HepG2 (cell line): ENCODE measurements at regions not wholly inside any gene's neighbourhood (a gene's known extent, or its start where the extent isn't known, plus 50 kb on each side); places are given as distances from the start of the nearest gene placed in this dataset.

ENCODE experiments used
- CTCF ChIP-seq: sonication (generic); formaldehyde crosslinking; IDR thresholded peaks from 2 replicates; pipeline ENCODE4 v1.5.0; 2020; ENCODE audit warnings: mild to moderate bottlenecking, missing genetic modification reagents, moderate library complexity
- EZH2 ChIP-seq: conservative IDR thresholded peaks from 2 replicates; pipeline ENCODE4 v1.6.1; 2012; ENCODE audit warnings: mild to moderate bottlenecking, low read depth, low read length, moderate library complexity
- HDAC6 ChIP-seq: fragments of 200-600 bp; sonication (generic); IDR thresholded peaks from 2 replicates; pipeline ENCODE4 v1.7.0; 2017; ENCODE audit warnings: mild to moderate bottlenecking, antibody characterized with exemption, low read length, low read depth
- IKZF5 ChIP-seq: IDR thresholded peaks from 2 replicates; pipeline ENCODE4 v1.6.1; 2018; ENCODE audit warnings: missing genetic modification reagents, mild to moderate bottlenecking, missing compliant biosample characterization
- NCOR1 ChIP-seq: fragments of 200-600 bp; sonication (generic); IDR thresholded peaks from 2 replicates; pipeline ENCODE4 v1.7.0; 2017; ENCODE audit warnings: antibody characterized with exemption, low read length, borderline replicate concordance
- ZNF251 ChIP-seq: sonication (generic); formaldehyde crosslinking; IDR thresholded peaks from 2 replicates; pipeline ENCODE4 v1.9.0; 2021; ENCODE audit warnings: mild to moderate bottlenecking, missing genetic modification reagents
- ZNF646 ChIP-seq: sonication (generic); formaldehyde crosslinking; IDR thresholded peaks from 2 replicates; pipeline ENCODE4 v1.9.0; 2021; ENCODE audit warnings: mild to moderate bottlenecking, missing genetic modification reagents
- ZNF674 ChIP-seq: sonication (generic); formaldehyde crosslinking; IDR thresholded peaks from 2 replicates; pipeline ENCODE4 v1.5.0; 2020; ENCODE audit warnings: low read depth, mild to moderate bottlenecking, missing genetic modification reagents
- ZSCAN5A ChIP-seq: sonication (generic); formaldehyde crosslinking; IDR thresholded peaks from 2 replicates; pipeline ENCODE4 v1.8.0; 2022; ENCODE audit warnings: mild to moderate bottlenecking, missing genetic modification reagents, borderline replicate concordance

GRCh38 chr9:89865357-89865756 is 260.5 kb downstream of the GADD45G start:
- TF ChIP-seq CTCF (CRISPR knock-in tag) (no peak), EZH2 (no peak), ZSCAN5A (no peak), ZNF674 (CRISPR knock-in tag) (no peak), IKZF5 (CRISPR knock-in tag) (no peak), NCOR1 (no peak), ZNF251 (CRISPR knock-in tag) (no peak), HDAC6 (no peak), ZNF646 (CRISPR knock-in tag) (no peak)
